ENCODE measurements at regions not wholly inside any gene's neighbourhood (a gene's known extent, or its start where the extent isn't known, plus 50 kb on each side); places are given as distances from the start of the nearest gene placed in this dataset.

- TF ChIP-seq BCLAF1 (IDR thresholded peaks at IDR 0.05) (no peak), PBX3 (IDR thresholded peaks at IDR 0.05; ENCODE audit: insufficient replicate concordance, low read depth, low read length) (no peak), CHD1 (IDR thresholded peaks at IDR 0.05; ENCODE audit: low read depth, low read length) (no peak), POU2F2 (IDR thresholded peaks at IDR 0.05; ENCODE audit: borderline replicate concordance, low read depth, low read length) (no peak), TCF3 (IDR thresholded peaks at IDR 0.05; ENCODE audit: borderline replicate concordance, insufficient read depth, low read depth, low read length) (no peak)
Observed at GRCh38 chr3:104066658-104067057, 1300.1 kb upstream of the ALCAM start (continued).

GRCh38 chr3:104069114-104069513 is 1297.6 kb upstream of the ALCAM start:
- no peak overlapping the region for H3K27ac ChIP-seq (ENCODE audit: control insufficient read depth, insufficient read depth)
- no peak overlapping the region for H3K4me2 ChIP-seq (ENCODE audit: control insufficient read depth, insufficient read depth)
- no peak overlapping the region for H3K4me3 ChIP-seq
- intact Hi-C loops (cut with micrococcal nuclease; ENCODE audit: unreplicated experiment), result no loop called here
- H3K9ac ChIP-seq (ENCODE audit: control insufficient read depth, insufficient read depth, low read length), result no peak overlapping the region
- in situ Hi-C loops (cut with MboI), result no loop called here
- no peaks in the 10 kb centered on the region for H3K9me3 ChIP-seq (replicated peaks; ENCODE audit: control insufficient read depth, insufficient read depth, low read length)
- no peaks in the 10 kb centered on the region for H3K36me3 ChIP-seq (ENCODE audit: control insufficient read depth in 2 of 2, insufficient read depth in 2 of 2, low read length in 1 of 2)
- no peak for FAIRE-seq
- no peak overlapping the region for H2AFZ ChIP-seq (ENCODE audit: control insufficient read depth, low read depth, low read length)
- ChIA-PET SMC1A (ENCODE audit: uncharacterized antibody, unreplicated experiment) (no interaction called here), RAD21 (ENCODE audit: unreplicated experiment) (no interaction called here), POLR2A (no interaction called here), CTCF (interaction anchor here (1.4 kb wide), 1 partner anchor 77 kb away, joined by 3 read pairs; no protein-coding TSS in a partner anchor)
- no TSS peak for BruUV-seq (replicated peaks)
- no peak for DNase-seq (ENCODE audit: low read depth, low spot score)
- no peaks in the 10 kb centered on the region for H3K27me3 ChIP-seq (replicated peaks in 1 of 2; ENCODE audit: control insufficient read depth in 2 of 2, insufficient read depth in 2 of 2, low read length in 1 of 2)
- WGBS (ENCODE audit: insufficient coverage, insufficient replicate concordance, low lambda C conversion rate, missing lambda C conversion rate), result 3% methylated on average over 3 of the region's 3 CpGs
- H3K4me1 ChIP-seq (ENCODE audit: control insufficient read depth, insufficient read depth, low read length), result no peaks in the 10 kb centered on the region
- H4K20me1 ChIP-seq (ENCODE audit: control insufficient read depth, insufficient read depth), result no peaks in the 10 kb centered on the region
- H3K79me2 ChIP-seq (ENCODE audit: control insufficient read depth, insufficient read depth, low read length), result no peaks in the 10 kb centered on the region
- no peak for ATAC-seq
- no peak for TF ChIP-seq MTA2 (IDR thresholded peaks at IDR 0.05; ENCODE audit: low read depth)
- no peak for TF ChIP-seq WRNIP1 (IDR thresholded peaks at IDR 0.05; ENCODE audit: borderline replicate concordance, low read depth, low read length)
- no peak for TF ChIP-seq SPI1 (IDR thresholded peaks at IDR 0.05; ENCODE audit: borderline replicate concordance, insufficient read depth, low read depth, low read length)
- TF ChIP-seq ZNF24 (IDR thresholded peaks at IDR 0.05), result no peak
- TF ChIP-seq TCF7 (IDR thresholded peaks at IDR 0.05; ENCODE audit: borderline replicate concordance), result no peak
- no peak for TF ChIP-seq SMC3 (IDR thresholded peaks at IDR 0.05; ENCODE audit: borderline replicate concordance, low read length)
- TF ChIP-seq ELK1 (IDR thresholded peaks at IDR 0.05; ENCODE audit: low read depth, low read length), result no peak
- TF ChIP-seq PAX8 (IDR thresholded peaks at IDR 0.05), result no peak
- TF ChIP-seq FOXM1 (IDR thresholded peaks at IDR 0.05; ENCODE audit: low read depth, low read length), result no peak
- TF ChIP-seq PRDM15 (CRISPR knock-in tag; IDR thresholded peaks at IDR 0.05), result no peak
